GM23338 (cell line): ENCODE measurements at regions not wholly inside any gene's neighbourhood (a gene's known extent, or its start where the extent isn't known, plus 50 kb on each side); places are given as distances from the start of the nearest gene placed in this dataset.

Source experiments
- ATAC-seq: fragments of 200-7000 bp; cut with Tn5 transposase; 3 replicates; pipeline ENCODE4 v1.9.1; 2020
- DNase-seq: peaks from one replicate; pipeline ENCODE4 v3.0.0-alpha.2; 2015; ENCODE audit warnings: low spot score
- H2AFZ ChIP-seq: fragments of 200-600 bp; sonication (generic); 2 replicates; pipeline ENCODE4 v1.8.0; 2016; ENCODE audit warnings: antibody characterized with exemption, mild to moderate bottlenecking, moderate library complexity
- H3F3A ChIP-seq: fragments of 200-600 bp; sonication (generic); replicated peaks from 2 replicates; pipeline ENCODE4 v1.8.0; 2017; ENCODE audit warnings: antibody characterized with exemption, mixed run types, low read depth
- H3K27ac ChIP-seq: fragments of 200-600 bp; sonication (generic); 2 replicates; pipeline ENCODE4 v1.6.1; 2016; ENCODE audit warnings: low read depth
- H3K27me3 ChIP-seq: fragments of 200-600 bp; sonication (generic); 2 replicates; pipeline ENCODE4 v1.8.0; 2016; ENCODE audit warnings: mild to moderate bottlenecking, mixed run types, moderate library complexity; ENCODE audit not compliant: insufficient read depth
- H3K36me3 ChIP-seq: fragments of 200-600 bp; sonication (generic); 2 replicates; pipeline ENCODE4 v1.8.0; 2016; ENCODE audit warnings: mild to moderate bottlenecking; ENCODE audit not compliant: insufficient read depth
- H3K4me1 ChIP-seq: fragments of 200-600 bp; sonication (generic); 2 replicates; pipeline ENCODE4 v1.8.0; 2016; ENCODE audit warnings: mild to moderate bottlenecking, moderate library complexity; ENCODE audit not compliant: insufficient read depth
- H3K4me2 ChIP-seq: fragments of 200-600 bp; sonication (generic); 2 replicates; pipeline ENCODE4 v1.7.1; 2017; ENCODE audit warnings: mixed run types
- H3K4me3 ChIP-seq: fragments of 200-600 bp; sonication (generic); 2 replicates; pipeline ENCODE4 v1.6.1; 2016; ENCODE audit warnings: mixed run types
- H3K79me2 ChIP-seq: fragments of 200-600 bp; sonication (generic); replicated peaks from 2 replicates; pipeline ENCODE4 v1.8.0; 2017; ENCODE audit warnings: mild to moderate bottlenecking; ENCODE audit not compliant: insufficient read depth
- H3K9me2 ChIP-seq: fragments of 200-600 bp; sonication (generic); 2 replicates; pipeline ENCODE4 v1.8.0; 2017; ENCODE audit not compliant: insufficient read depth
- H4K20me1 ChIP-seq: fragments of 200-600 bp; sonication (generic); replicated peaks from 2 replicates; pipeline ENCODE4 v1.8.0; 2017; ENCODE audit warnings: mild to moderate bottlenecking; ENCODE audit not compliant: insufficient read depth
- H3K27ac Mint-ChIP-seq: 2 replicates; pipeline ENCODE4 v1.8.0; 2020; ENCODE audit warnings: inconsistent platforms, mild to moderate bottlenecking, moderate library complexity, mixed read lengths
- H3K27me3 Mint-ChIP-seq: 3 replicates; pipeline ENCODE4 v1.8.0; 2022; ENCODE audit warnings: low read depth, mild to moderate bottlenecking, moderate library complexity, mixed read lengths, inconsistent platforms; ENCODE audit not compliant: insufficient read depth, poor library complexity
- H3K36me3 Mint-ChIP-seq: 3 replicates; pipeline ENCODE4 v1.8.0; 2021; ENCODE audit warnings: low read depth, mild to moderate bottlenecking, inconsistent platforms, moderate library complexity, mixed read lengths
- H3K4me1 Mint-ChIP-seq: 3 replicates; pipeline ENCODE4 v1.8.0; 2020; ENCODE audit warnings: mild to moderate bottlenecking, inconsistent platforms, mixed read lengths
- H3K4me3 Mint-ChIP-seq: 3 replicates; pipeline ENCODE4 v1.8.0; 2021; ENCODE audit warnings: moderate library complexity, mild to moderate bottlenecking, inconsistent platforms, mixed read lengths
- H3K9me3 Mint-ChIP-seq: 3 replicates; pipeline ENCODE4 v1.8.0; 2020; ENCODE audit warnings: moderate library complexity, mild to moderate bottlenecking, inconsistent platforms, mixed read lengths
- EZH2phosphoT487 ChIP-seq: fragments of 200-600 bp; sonication (generic); IDR thresholded peaks from one replicate; pipeline ENCODE4 v1.8.1; 2018; ENCODE audit warnings: antibody characterized with exemption; ENCODE audit not compliant: unreplicated experiment
- JUNB ChIP-seq: IDR thresholded peaks from one replicate; pipeline ENCODE4 v1.6.1; 2016; ENCODE audit warnings: antibody characterized with exemption; ENCODE audit not compliant: unreplicated experiment
- NANOG ChIP-seq: IDR thresholded peaks from 2 replicates; pipeline ENCODE4 v1.6.1; 2016; ENCODE audit warnings: antibody characterized with exemption, borderline replicate concordance
- REST ChIP-seq: IDR thresholded peaks from one replicate; pipeline ENCODE4 v1.6.1; 2018; ENCODE audit warnings: antibody characterized with exemption; ENCODE audit not compliant: unreplicated experiment
- ZNF114 ChIP-seq: fragments of 250-450 bp; sonication (Bioruptor Pico); IDR thresholded peaks from 2 replicates; pipeline ENCODE4 v1.5.0; 2020; ENCODE audit warnings: mild to moderate bottlenecking, moderate library complexity
- ZNF331 ChIP-seq: fragments of 250-450 bp; sonication (Bioruptor Pico); IDR thresholded peaks from 2 replicates; pipeline ENCODE4 v1.5.0; 2020; ENCODE audit warnings: low read depth, mild to moderate bottlenecking, moderate library complexity
- ZNF462 ChIP-seq: fragments of 250-450 bp; sonication (Bioruptor Pico); IDR thresholded peaks from 2 replicates; pipeline ENCODE4 v1.5.0; 2020; ENCODE audit warnings: mild to moderate bottlenecking, moderate library complexity

- no peak for TF ChIP-seq ZNF462
These were observed 401.2 kb downstream of the GALR1 start (continued) for GRCh38 chr18:77650799-77651385.

GRCh38 chr18:77651441-77651840, 401.8 kb downstream of the GALR1 start:
- DNase-seq: no peak
- H3F3A ChIP-seq: no peaks in the 10 kb centered on the region

More at GRCh38 chr18:77651441-77651840, 401.8 kb downstream of the GALR1 start:
- Mint-ChIP-seq H3K36me3 (no peaks in the 10 kb centered on the region), H3K27ac (no peak overlapping the region), H3K9me3 (peaks cover 1% of the 10 kb centered on the region; the same call in 2 of the 3 replicates), H3K4me1 (peaks cover 6% of the 10 kb centered on the region), H3K27me3 (peaks cover 10% of the 10 kb centered on the region), H3K4me3 (no peak overlapping the region)
- TF ChIP-seq JUNB (no peak), REST (no peak), NANOG (no peak), EZH2phosphoT487 (no peak), ZNF331 (CRISPR knock-in tag) (no peak), ZNF114 (CRISPR knock-in tag) (no peak)
- no peaks in the 10 kb centered on the region for H4K20me1 ChIP-seq
- H3K9me2 ChIP-seq: no peaks in the 10 kb centered on the region
- H3K4me2 ChIP-seq: no peak overlapping the region
- no peak overlapping the region for H3K27ac ChIP-seq
- no peak overlapping the region for H3K4me3 ChIP-seq
- H2AFZ ChIP-seq: no peak overlapping the region
- no peaks in the 10 kb centered on the region for H3K79me2 ChIP-seq
- H3K36me3 ChIP-seq: no peaks in the 10 kb centered on the region
- no peaks in the 10 kb centered on the region for H3K4me1 ChIP-seq
- peaks cover 3% of the 10 kb centered on the region; the same call in 1 of the 2 replicates for H3K27me3 ChIP-seq
- ATAC-seq: no peak; the same call in 2 of the 3 replicates
